ENCODE measurements at regions not wholly inside any gene's neighbourhood (a gene's known extent, or its start where the extent isn't known, plus 50 kb on each side); places are given as distances from the start of the nearest gene placed in this dataset.

DNA sequence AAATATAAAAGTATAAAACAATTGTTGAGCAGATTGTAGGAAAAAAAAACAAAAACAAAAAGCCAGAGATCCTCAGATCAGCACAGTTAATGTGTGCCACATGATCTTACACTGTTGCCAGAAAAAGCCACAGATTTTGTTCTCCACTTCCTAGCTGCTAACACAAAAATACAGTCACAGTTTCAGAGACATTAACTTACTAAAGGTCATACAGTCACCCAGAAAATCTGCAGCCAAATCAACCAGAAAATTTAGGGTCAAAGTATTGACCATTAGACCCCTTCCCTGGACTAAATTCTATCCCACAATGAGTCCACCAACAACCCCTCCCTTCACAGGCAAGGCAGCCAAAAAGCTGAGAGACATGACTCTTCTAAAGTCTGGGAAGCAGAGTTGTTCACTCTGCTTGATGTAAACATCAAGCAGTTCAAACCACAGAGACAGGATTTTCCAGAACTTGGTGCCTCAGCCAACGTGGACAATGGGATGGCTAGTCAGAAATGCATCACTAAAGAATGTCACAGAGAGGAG lies 59.1 kb downstream of the SST start:
- Mint-ChIP-seq H3K27me3 (peaks cover 41% of the 10 kb centered on the region), H3K27ac (no peak overlapping the region), H3K4me1 (no peaks in the 10 kb centered on the region), H3K4me3 (no peak overlapping the region), H3K36me3 (ENCODE audit: low read depth) (no peaks in the 10 kb centered on the region), H3K9me3 (no peaks in the 10 kb centered on the region)
- no peak for TF ChIP-seq CTCF (IDR thresholded peaks at IDR 0.05)
- DNase-seq (no peak), ATAC-seq (ENCODE audit: low read depth) (no peak)
- CTCF ChIA-PET: interaction anchor here (1.7 kb wide), 1 partner anchor 291 kb away, joined by 3 read pairs; no protein-coding TSS in a partner anchor
- intact Hi-C loops (cut with micrococcal nuclease): no loop called here
- POLR2A ChIA-PET: no interaction called here

DNA sequence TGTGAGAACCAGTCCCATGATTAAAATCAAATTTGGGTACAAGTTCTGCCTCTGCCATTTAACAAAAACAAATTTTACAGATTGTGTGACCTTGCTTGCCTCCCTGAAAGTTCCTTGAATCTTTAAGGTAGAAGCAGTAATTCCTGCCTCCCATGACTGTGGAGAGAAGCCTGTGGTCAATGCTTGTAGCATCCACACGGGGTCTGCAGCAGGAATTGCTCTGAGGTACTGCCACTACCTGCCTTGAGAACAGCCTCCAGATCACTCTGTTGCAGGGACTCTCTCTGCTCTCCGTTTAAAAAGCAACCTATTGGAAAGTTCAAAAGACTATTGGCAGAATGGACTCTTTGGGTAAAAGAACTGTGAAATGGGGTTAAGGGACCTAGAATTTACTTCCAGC lies 75.9 kb downstream of the SST start:
- ChIA-PET CTCF (no interaction called here), POLR2A (no interaction called here)
- Mint-ChIP-seq H3K36me3 (ENCODE audit: low read depth) (no peaks in the 10 kb centered on the region), H3K27me3 (peaks cover 41% of the 10 kb centered on the region), H3K9me3 (no peaks in the 10 kb centered on the region), H3K27ac (no peak overlapping the region), H3K4me1 (no peaks in the 10 kb centered on the region), H3K4me3 (no peak overlapping the region)
- ATAC-seq (ENCODE audit: low read depth) (no peak), DNase-seq (no peak)
- intact Hi-C loops (cut with micrococcal nuclease): no loop called here
- TF ChIP-seq CTCF (IDR thresholded peaks at IDR 0.05): no peak

- no peaks in the 10 kb centered on the region for H3K9me3 Mint-ChIP-seq
- H3K4me1 Mint-ChIP-seq: no peaks in the 10 kb centered on the region
- no peak for DNase-seq
- ChIA-PET POLR2A (no interaction called here), CTCF (no interaction called here)
- TF ChIP-seq CTCF (IDR thresholded peaks at IDR 0.05): no peak
- no peaks in the 10 kb centered on the region for H3K36me3 Mint-ChIP-seq (ENCODE audit: low read depth)
- peaks cover 41% of the 10 kb centered on the region for H3K27me3 Mint-ChIP-seq
- intact Hi-C loops (cut with micrococcal nuclease): no loop called here
- no peak for ATAC-seq (ENCODE audit: low read depth)
- no peak overlapping the region for H3K27ac Mint-ChIP-seq
- no peak overlapping the region for H3K4me3 Mint-ChIP-seq
Measured at GRCh38 chr3:187593451-187593850, 76.7 kb downstream of the SST start.

GRCh38 chr3:187590861-187591576 lies 79.2 kb downstream of the SST start:
- ChIA-PET POLR2A (no interaction called here), CTCF (no interaction called here)
- intact Hi-C loops (cut with micrococcal nuclease): no loop called here
- Mint-ChIP-seq H3K4me3 (no peak overlapping the region), H3K9me3 (no peaks in the 10 kb centered on the region), H3K4me1 (no peaks in the 10 kb centered on the region), H3K36me3 (ENCODE audit: low read depth) (no peaks in the 10 kb centered on the region), H3K27ac (no peak overlapping the region), H3K27me3 (peaks cover 42% of the 10 kb centered on the region)
- TF ChIP-seq CTCF (IDR thresholded peaks at IDR 0.05): no peak
- ATAC-seq (ENCODE audit: low read depth): no peak
- no peak for DNase-seq

- peaks cover 30% of the 10 kb centered on the region for H3K27me3 Mint-ChIP-seq
- ChIA-PET CTCF (no interaction called here), POLR2A (no interaction called here)
- H3K36me3 Mint-ChIP-seq (ENCODE audit: low read depth): no peaks in the 10 kb centered on the region
- ATAC-seq (ENCODE audit: low read depth) (no peak), DNase-seq (no peak)
- intact Hi-C loops (cut with micrococcal nuclease): no loop called here
- no peak overlapping the region for H3K4me3 Mint-ChIP-seq
- H3K27ac Mint-ChIP-seq: no peak overlapping the region
- H3K4me1 Mint-ChIP-seq: no peaks in the 10 kb centered on the region
- no peaks in the 10 kb centered on the region for H3K9me3 Mint-ChIP-seq
- no peak for TF ChIP-seq CTCF (IDR thresholded peaks at IDR 0.05)
Measured at GRCh38 chr3:187587076-187587475, 83.1 kb downstream of the SST start.

All from activated B cell treated with CpG ODN at 0.5 μM for 24 hours (primary cell).